PFSK-1 (cell line): ENCODE measurements at regions not wholly inside any gene's neighbourhood (a gene's known extent, or its start where the extent isn't known, plus 50 kb on each side); places are given as distances from the start of the nearest gene placed in this dataset.

Source experiments
- FOXP2 ChIP-seq: optimal IDR thresholded peaks from 2 replicates; pipeline ENCODE3; 2011; ENCODE audit warnings: borderline replicate concordance, control low read depth, inconsistent platforms; ENCODE audit not compliant: insufficient read depth; ENCODE audit errors: extremely low read length, extremely low read depth
- POLR2AphosphoS5 ChIP-seq: IDR thresholded peaks from 2 replicates; pipeline ENCODE4 v1.6.1; 2012; ENCODE audit warnings: low read depth, mild to moderate bottlenecking, control low read depth, low read length, moderate library complexity
- SIN3A ChIP-seq: IDR thresholded peaks from 2 replicates; pipeline ENCODE4 v1.6.1; 2012; ENCODE audit warnings: mild to moderate bottlenecking, low read length, moderate library complexity, borderline replicate concordance; ENCODE audit not compliant: insufficient read depth
- TAF1 ChIP-seq: IDR thresholded peaks from 2 replicates; pipeline ENCODE4 v1.6.1; 2012; ENCODE audit warnings: low read length, control low read depth, borderline replicate concordance; ENCODE audit not compliant: insufficient read depth
- TF ChIP-seq, protein P1 (sequence below), 2 experiments: IDR thresholded peaks; 2 replicates each; pipeline versions ENCODE4 v1.6.1 to v1.8.0; 2011 to 2012; ENCODE audit warnings: low read depth in 2 of 2, low read length in 2 of 2, control low read depth in 1 of 2, inconsistent platforms in 1 of 2, mild to moderate bottlenecking in 1 of 2, moderate library complexity in 1 of 2; ENCODE audit not compliant: insufficient read depth in 1 of 2

DNA sequence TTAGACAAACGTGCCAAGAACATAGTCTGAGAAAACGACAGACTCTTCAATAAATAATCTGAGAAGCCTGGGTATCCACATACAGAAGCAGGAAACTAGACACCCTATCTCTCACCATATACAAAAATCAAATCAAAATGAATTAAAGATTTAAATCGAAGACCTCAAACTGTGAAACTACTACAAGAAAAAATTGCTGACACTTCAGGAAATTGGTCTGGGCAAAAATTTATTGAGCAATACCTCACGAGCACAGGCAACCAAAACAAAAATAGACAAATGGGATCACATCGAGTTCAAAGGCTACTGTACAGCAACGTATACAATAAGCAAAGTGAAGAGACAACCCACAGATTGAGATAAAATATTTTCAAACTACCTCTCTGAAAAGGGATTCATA lies 292.8 kb upstream of the RGS18 start:
- TF ChIP-seq POLR2AphosphoS5 (no peak), TAF1 (no peak), FOXP2 (no peak), SIN3A (no peak)
- TF ChIP-seq, protein P1, sequence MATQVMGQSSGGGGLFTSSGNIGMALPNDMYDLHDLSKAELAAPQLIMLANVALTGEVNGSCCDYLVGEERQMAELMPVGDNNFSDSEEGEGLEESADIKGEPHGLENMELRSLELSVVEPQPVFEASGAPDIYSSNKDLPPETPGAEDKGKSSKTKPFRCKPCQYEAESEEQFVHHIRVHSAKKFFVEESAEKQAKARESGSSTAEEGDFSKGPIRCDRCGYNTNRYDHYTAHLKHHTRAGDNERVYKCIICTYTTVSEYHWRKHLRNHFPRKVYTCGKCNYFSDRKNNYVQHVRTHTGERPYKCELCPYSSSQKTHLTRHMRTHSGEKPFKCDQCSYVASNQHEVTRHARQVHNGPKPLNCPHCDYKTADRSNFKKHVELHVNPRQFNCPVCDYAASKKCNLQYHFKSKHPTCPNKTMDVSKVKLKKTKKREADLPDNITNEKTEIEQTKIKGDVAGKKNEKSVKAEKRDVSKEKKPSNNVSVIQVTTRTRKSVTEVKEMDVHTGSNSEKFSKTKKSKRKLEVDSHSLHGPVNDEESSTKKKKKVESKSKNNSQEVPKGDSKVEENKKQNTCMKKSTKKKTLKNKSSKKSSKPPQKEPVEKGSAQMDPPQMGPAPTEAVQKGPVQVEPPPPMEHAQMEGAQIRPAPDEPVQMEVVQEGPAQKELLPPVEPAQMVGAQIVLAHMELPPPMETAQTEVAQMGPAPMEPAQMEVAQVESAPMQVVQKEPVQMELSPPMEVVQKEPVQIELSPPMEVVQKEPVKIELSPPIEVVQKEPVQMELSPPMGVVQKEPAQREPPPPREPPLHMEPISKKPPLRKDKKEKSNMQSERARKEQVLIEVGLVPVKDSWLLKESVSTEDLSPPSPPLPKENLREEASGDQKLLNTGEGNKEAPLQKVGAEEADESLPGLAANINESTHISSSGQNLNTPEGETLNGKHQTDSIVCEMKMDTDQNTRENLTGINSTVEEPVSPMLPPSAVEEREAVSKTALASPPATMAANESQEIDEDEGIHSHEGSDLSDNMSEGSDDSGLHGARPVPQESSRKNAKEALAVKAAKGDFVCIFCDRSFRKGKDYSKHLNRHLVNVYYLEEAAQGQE (IDR thresholded peaks at IDR 0.05; ENCODE audit: insufficient read depth in 1 of 2, low read depth in 2 of 2, low read length in 2 of 2): no peak

DNA sequence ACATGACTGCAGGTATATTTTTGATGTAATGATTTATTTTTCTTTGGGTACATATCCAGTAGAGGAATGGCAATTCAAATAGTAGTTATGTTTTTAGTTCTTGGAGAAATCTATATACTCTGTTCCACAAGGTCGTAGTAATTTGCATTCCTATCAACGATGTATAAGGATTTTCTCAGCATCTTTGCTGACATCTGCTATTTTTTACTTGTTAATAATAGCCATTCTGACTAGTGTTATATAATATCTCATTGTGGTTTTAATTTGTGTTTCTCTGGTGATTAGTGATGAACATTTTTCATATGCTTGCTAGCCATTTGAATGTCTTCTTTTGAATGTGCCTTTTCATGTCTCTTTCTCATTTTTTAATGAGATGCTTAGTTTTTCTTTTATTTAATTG lies 292.1 kb upstream of the RGS18 start:
- TF ChIP-seq FOXP2: no peak
- no peak for TF ChIP-seq POLR2AphosphoS5
- TF ChIP-seq, protein P1 (IDR thresholded peaks at IDR 0.05; ENCODE audit: insufficient read depth in 1 of 2, low read depth in 2 of 2, low read length in 2 of 2): no peak
- TF ChIP-seq TAF1: no peak
- no peak for TF ChIP-seq SIN3A

GRCh38 chr1:191869790-191870312 lies 288.4 kb upstream of the RGS18 start:
- TF ChIP-seq, protein P1 (IDR thresholded peaks at IDR 0.05; ENCODE audit: insufficient read depth in 1 of 2, low read depth in 2 of 2, low read length in 2 of 2): no peak
- TF ChIP-seq SIN3A (no peak), POLR2AphosphoS5 (no peak), TAF1 (no peak), FOXP2 (no peak)

GRCh38 chr1:191870490-191870889 lies 287.8 kb upstream of the RGS18 start:
- TF ChIP-seq, protein P1 (IDR thresholded peaks at IDR 0.05; ENCODE audit: insufficient read depth in 1 of 2, low read depth in 2 of 2, low read length in 2 of 2): no peak
- no peak for TF ChIP-seq TAF1
- no peak for TF ChIP-seq POLR2AphosphoS5
- TF ChIP-seq FOXP2: no peak
- TF ChIP-seq SIN3A: no peak

- TF ChIP-seq SIN3A (no peak), TAF1 (no peak), POLR2AphosphoS5 (no peak), FOXP2 (no peak)
- TF ChIP-seq, protein P1 (IDR thresholded peaks at IDR 0.05; ENCODE audit: insufficient read depth in 1 of 2, low read depth in 2 of 2, low read length in 2 of 2): no peak
Measured at GRCh38 chr1:191875994-191876393, 282.3 kb upstream of the RGS18 start.
